Astrocyte of the cerebellum (primary cell): ENCODE measurements at regions not wholly inside any gene's neighbourhood (a gene's known extent, or its start where the extent isn't known, plus 50 kb on each side); places are given as distances from the start of the nearest gene placed in this dataset.
A peak's percentile ranks its signal among the peaks of the same experiment; 100 is the strongest.

Experiments
- DNase-seq: peaks from one replicate; pipeline ENCODE4 v3.0.0-alpha.2; 2011; ENCODE audit warnings: low read depth
- H3K4me3 ChIP-seq: 2 replicates; pipeline ENCODE4 v1.5.1; 2011; ENCODE audit warnings: mild to moderate bottlenecking, low read depth, low read length, moderate library complexity
- CTCF ChIP-seq: IDR thresholded peaks from 2 replicates; pipeline ENCODE4 v1.5.1; 2012; ENCODE audit warnings: low read length, low read depth, moderate library complexity, mild to moderate bottlenecking; ENCODE audit errors: missing control alignments
- in situ Hi-C: cut with HindIII; loops from 2 replicates; pipeline ENCODE4 v1.10.0; 2017; ENCODE audit warnings: low sequenced_read_pairs

- TF ChIP-seq CTCF: no peak
- no peak overlapping the region for H3K4me3 ChIP-seq
- no peak for DNase-seq
- in situ Hi-C loops: no loop called here
These were observed 69.0 kb upstream of the SPANXN1 start for GRCh38 chrX:145178268-145178667.

- DNase-seq: no peak
- no peak overlapping the region for H3K4me3 ChIP-seq
- in situ Hi-C loops: no loop called here
- TF ChIP-seq CTCF: peak; percentile 15
These were observed 56.4 kb upstream of the SPANXN1 start for GRCh38 chrX:145190801-145191389.
